ENCODE measurements at regions not wholly inside any gene's neighbourhood (a gene's known extent, or its start where the extent isn't known, plus 50 kb on each side); places are given as distances from the start of the nearest gene placed in this dataset.

GRCh38 chr20:40617594-40617993 lies 71.4 kb downstream of the MAFB start:
- TF ChIP-seq CTCF (IDR thresholded peaks at IDR 0.05; ENCODE audit: low read length) (no peak), EZH2 (IDR thresholded peaks at IDR 0.05; ENCODE audit: borderline replicate concordance, low read length) (no peak)
